HG03103 (cell line): ENCODE measurements at regions not wholly inside any gene's neighbourhood (a gene's known extent, or its start where the extent isn't known, plus 50 kb on each side); places are given as distances from the start of the nearest gene placed in this dataset.
A peak's percentile ranks its signal among the peaks of the same experiment; 100 is the strongest.
"Not testable (repeated sequence)": the region's sequence is repeated elsewhere in the genome, so short reads cannot be mapped to it uniquely, and the experiment has no call there.

Experiments
- ATAC-seq: cut with Tn5 transposase; IDR thresholded peaks from one replicate; pipeline ENCODE4 v1.9.1; 2021; ENCODE audit warnings: low read depth; ENCODE audit not compliant: unreplicated experiment

DNA sequence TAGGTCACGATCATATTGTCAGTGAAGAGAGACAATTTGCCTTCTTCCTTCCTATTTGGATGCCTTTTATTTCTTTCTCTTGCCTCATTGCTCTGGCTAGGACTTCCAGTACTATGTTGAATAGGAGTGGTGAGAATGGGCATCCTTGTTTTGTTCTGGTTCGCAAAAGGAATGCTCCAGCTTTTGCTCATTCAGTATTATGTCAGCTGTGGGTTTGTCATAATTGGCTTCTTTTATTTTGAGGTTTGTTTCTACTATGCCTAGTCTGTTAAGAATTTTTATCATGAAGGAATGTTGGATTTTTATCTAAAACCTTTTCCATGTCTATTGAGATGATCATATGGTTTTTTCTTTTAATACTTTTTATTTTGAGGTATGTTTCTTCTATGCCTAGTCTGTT, 152.3 kb upstream of the MAD2L1 start:
- ATAC-seq, result no peak

DNA sequence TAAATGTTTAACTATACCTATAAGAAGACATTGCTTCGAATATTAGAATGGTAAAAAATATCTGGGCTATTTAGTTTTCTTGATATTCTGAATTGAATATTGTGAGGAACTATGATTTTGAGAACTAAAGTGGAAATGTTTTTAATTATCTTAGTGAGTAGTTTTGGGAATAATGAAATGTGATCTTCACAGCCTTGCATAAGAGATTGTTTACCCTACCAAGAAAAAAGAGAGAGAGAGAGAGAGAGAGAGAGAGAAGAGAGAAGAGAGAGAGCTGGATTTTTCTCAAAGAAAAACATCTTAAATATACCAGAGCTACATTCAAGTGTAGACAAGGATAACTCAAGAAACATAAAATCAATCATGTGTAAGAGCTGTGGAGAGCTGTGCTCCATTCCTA, 148.7 kb upstream of the MAD2L1 start:
- ATAC-seq, result no peak

DNA sequence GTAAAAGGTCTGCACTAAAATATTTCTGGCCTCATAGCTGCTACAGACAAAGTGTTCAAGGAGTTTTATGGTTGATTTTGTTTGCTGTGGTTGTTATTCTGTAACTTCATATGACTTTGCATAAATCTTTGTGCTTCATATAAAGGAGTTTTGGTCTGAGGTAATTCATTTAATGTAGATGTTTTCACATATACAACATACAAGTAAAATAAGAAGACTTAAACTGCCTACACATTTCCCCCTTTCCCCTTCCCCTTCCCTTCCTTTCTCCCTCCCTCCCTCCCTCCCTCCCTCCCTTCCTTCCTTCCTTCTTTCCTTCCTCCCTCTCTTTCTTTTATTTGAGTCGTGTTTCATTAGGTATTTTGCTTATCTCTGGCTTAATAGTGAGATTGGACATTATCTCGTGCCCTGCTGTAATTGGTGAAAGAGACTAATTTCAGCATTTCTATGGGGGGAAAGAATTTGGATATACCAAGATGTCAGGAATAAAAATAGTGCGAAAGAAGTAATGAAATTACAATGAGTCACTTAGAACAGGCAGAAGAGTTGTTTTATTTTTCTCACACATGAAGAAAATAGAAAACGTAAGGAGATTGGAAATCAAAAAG, 144.9 kb upstream of the MAD2L1 start:
- ATAC-seq, result no peak

DNA sequence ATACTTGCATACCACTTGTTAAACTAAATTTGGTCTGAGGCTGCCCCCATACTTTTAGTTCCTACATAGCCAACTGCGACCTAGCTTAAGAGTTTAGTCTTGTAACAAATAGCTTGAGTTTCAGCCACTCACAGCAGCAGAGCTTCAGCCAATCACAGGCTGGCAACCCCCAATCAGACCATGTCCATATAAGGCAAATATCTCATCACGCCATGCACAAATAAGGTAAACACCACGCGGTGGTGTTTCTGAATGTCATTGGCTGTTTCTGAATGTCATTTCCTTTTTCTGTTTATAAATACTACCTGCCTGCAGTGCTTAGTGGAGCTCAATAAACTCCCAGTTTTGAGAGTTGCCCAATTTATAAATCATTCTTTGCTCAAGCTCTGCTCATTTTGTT, 143.1 kb upstream of the MAD2L1 start:
- ATAC-seq, result no peak

DNA sequence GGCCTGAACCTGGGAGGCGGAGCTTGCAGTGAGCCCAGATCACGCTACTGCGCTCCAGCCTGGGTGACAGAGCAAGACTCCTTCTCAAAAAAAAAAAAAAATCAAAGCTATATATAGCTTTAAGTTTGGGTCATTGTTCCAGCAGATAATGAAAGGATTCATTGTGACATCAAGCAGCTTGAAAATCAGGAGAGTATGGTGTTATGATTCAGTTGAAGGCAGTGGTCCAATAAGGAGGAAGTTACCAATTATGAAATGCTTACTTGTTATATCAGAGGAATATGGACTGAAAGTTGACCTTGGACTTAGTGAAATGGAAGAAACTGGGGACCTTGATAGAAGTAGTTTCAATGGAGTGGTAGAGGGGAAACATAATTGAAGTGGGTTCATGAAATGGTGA, 140.4 kb upstream of the MAD2L1 start:
- ATAC-seq, result no peak

DNA sequence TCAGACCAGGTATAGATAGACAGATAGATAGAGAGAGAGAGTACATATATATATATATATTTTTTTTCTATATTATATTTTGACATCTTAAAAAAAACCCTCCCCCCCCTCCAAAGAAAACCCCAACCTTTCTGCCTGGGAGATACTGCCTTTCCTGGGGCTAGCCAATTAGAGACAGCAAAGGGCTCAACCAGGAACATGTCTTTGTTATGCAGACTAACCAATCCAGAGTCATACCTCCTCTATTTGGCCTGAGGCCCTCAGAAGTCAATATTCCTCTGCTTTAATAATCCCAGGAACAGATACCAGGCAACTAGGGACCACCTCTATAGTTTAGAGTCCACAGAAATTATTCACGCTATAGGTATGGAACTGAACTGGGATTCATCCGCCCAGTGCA, 135.6 kb upstream of the MAD2L1 start:
- ATAC-seq, result no peak

DNA sequence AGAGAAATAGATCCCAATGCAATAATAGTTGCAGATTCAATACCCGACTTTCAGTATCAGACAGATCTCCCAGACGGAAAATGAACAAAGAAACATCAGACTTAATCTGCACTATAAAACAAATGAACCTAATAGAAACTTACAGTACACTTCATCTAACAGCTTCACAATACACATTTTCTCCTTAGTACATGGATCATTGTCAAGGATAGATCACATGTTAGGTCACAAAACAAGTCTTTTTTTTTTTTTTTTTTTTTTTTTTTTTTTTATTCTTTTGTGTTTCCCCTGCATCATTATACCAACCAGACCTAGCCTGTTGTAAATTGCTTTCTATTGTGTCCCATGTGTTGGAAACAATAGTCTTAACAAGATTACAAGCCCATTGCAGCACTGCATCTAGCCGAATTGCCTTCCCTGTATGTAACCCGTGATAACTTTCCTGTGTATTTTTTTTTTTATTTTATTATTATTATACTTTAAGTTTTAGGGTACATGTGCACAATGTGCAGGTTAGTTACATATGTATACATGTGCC, 134.0 kb upstream of the MAD2L1 start:
- not testable (repeated sequence) for ATAC-seq

DNA sequence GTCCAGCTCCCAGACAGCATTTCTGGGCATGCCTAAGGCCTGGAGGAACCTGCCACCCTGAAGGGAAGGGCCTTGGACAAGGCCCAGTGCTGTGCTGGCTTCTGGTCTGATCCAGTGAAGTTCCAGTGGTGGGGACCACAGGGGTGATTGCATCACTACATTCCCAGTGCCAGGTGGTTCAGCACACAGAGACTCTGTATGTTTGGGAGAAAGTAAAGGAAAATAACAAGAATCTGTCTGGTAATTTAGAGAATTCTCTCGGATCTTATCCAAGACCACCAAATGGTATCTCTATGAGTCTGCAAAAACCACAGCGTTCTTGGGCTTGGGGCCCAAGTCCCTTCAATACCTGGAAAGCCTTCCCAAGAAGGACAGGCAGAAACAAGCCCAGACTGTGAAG, 131.8 kb upstream of the MAD2L1 start:
- no peak for ATAC-seq

DNA sequence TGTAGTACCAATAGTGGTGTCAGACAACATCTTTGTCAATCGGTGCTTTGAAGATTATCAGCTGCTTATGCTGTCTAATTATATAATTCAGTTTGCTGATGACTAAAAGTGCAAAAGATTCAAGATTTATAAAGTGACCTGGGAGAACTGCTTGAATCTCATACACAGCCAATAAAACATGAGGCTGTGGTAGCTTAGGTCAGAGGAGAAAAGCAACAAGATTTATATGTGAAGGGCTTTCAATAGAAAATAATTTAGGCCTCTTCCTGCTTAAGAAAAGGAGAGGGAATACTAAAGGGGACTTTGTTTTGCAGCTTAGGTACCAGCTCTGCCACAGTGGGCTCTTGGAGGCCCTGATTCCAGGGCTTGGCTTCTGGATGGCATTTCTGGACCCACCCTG, 111.0 kb upstream of the MAD2L1 start:
- no peak for ATAC-seq

DNA sequence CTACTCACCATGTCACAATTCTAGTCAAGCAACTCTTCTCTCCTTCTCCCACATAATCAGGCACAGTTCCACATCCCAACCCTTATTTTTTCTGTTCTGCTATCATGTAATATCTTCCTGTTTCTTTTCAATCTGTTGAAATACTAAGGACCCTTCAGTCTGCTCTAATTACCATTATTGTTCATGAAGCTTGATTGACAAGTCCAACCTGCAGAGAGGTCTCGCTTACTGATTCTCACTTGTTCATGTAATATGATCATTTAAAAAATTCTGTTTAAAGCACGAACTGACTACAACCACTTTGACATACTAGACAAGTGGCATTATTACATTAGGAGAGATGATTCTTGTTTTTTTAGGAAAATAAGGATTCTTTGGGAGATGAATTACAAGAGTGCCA, 108.6 kb upstream of the MAD2L1 start:
- ATAC-seq, result no peak

DNA sequence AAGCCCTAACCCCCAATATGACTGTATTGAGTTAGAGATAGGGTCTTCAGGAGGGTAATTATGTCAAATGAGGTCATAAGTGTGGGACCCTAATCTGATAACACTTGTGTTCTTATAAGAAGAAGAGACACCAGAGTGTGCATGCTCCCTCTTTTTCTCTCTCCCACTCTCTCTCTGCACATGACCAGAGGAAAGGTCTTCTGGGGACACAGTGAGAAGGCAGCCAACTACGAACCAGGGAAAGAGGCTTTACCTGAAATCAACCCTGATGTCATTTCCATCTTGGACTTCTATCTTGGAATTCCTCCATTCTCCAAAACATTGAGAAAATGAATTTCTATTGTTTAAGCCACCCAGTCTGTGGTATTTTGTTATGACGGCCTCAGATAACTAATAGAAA, 97.2 kb upstream of the MAD2L1 start:
- ATAC-seq, result no peak

DNA sequence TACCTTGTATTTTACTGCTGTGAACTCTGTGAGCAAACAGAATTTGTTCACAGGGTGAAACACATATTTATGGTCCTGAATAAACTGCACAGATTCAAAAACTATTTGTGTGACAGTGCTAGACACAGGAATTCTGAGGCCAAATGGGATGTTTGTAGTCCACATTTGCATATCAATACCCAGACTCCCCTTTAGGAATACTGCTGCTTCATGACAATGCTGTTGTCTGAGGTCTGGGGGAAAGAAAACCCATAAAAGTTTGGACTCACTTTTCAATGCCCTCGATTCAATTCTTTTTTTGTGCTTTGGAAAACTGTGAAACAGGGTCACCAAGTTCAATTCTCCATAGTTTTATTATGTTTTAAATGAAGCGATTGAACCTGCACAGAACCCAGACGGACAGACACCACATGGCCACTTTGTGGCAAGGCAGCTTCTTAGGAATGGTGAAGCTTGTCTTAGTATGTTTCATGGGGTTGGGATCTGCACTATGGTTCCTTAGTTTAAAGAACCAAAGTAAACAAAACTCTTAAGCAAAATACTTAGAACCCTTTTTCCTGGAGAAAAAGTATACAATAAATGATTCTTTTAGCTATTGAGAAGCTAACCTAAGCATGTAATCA, 92.3 kb upstream of the MAD2L1 start:
- ATAC-seq, result no peak

DNA sequence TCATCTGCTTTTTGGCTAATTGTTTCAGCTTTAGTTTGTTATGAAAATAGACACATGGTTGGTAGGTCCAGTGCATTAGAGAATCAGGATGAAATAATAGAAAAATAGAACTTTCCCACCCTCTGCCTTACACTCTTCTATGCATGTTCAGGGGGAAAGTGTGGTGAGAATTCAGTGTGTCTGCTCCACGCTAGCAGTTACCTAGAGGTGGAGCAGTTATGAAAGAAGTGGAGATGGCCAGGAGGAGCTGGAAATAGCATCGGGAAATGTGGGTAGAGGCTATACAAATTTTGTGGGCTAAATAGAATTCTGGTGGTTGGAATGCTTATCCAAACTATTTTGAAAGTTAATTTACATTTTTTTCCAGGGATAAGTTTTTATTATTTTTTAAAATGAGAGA, 91.4 kb upstream of the MAD2L1 start:
- ATAC-seq, result no peak

DNA sequence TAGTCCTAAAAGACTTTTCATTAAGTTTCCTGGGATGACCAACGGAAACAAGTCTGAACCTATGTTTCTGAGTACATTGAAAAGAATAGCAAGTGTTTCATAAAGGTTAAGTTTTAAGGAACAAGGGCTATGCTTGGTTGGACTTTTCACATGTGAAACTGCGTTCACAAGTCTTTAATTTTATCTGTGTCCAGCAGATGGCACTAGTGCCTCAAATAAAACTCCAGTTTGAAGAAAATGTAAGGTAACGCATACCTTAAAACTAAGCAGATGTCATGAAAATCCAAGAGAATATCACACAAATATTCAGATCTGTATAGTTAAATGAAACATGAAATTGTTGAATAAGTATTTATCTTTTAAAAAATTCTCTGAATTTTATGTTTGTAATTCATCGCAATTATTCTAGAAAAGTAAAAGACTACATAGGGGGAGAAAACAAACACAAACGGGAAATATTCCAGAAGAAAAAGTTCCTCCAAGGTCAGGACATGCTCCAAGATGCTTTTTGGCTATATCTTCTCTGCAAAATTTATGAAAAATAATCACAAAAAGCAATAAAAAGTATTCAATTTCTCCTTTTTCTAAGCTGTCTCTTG, 89.6 kb upstream of the MAD2L1 start:
- peak; percentile 73 for ATAC-seq

DNA sequence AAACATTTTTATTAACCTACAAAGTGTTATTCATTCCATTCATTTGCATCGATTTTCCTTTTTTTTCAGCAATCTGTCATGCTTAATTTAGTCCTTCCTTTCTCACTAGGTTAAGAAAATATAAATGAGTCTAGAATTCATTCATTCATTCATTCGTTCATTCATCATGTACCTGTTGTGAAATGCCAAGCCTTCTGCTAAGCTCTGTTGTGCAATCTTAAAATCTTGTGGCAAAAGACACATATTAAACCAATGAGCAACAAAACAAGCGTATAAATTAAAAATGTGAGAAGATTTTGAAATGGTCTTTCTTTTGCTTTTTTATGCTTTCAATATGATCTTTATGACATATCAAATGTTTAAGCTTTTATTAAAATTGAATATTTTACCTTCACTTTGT, 88.6 kb upstream of the MAD2L1 start:
- no peak for ATAC-seq

DNA sequence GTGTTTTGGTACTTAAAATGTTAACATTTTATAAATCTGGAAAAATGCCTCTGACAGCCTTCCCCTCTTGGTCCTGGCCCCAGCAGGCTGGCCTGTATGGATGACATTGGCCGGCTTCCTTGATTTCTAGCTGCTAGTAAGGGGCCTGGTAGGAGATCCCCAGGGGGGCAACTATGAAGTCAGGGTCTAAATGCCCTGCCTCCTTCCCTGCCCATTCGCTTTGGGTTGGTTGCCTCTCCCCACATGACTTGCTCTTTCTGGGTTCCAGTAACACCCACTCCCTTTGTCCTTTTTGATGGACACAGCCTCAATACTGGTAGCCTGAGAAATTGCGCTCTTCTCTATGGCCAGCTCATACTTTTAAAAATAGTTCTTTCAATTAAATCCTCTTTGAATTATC, 78.0 kb upstream of the MAD2L1 start:
- ATAC-seq, result no peak

DNA sequence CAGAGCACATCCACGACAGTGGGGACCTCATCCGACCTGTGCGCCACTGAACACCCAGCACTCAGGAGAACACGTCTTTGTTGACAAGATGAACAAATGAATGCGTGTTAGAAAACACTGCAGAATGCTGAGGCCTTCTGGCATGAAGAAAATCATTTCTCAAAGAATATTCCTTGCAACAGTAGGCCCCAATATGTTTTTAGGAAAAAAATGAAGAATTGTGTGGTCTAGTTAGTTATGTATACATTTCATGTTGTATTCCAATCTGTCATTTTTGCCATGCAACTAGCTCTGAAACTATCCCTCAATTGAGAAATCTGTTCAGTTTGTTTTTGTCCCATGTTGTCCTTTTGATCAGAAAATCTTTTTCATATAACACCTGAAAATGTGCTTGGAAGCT, 77.4 kb upstream of the MAD2L1 start:
- no peak for ATAC-seq

DNA sequence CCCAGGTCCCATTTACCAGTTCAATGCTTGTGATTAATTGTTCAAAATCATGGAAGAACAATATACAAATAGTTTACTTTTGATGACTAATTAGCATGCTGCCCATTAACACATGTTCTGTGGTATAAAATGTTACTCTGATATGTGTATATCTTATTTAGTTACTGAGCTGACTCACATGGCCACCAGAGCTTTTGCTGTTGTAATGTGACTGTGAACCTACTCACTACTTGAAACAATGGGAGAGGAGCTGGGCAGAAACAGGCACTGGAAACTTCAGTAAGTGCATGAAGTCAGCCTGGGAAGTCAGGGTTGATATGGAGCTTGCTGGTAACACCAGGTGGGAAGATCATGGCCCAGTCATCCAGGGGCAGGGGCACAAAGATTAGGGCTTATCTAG, 72.7 kb upstream of the MAD2L1 start:
- no peak for ATAC-seq

DNA sequence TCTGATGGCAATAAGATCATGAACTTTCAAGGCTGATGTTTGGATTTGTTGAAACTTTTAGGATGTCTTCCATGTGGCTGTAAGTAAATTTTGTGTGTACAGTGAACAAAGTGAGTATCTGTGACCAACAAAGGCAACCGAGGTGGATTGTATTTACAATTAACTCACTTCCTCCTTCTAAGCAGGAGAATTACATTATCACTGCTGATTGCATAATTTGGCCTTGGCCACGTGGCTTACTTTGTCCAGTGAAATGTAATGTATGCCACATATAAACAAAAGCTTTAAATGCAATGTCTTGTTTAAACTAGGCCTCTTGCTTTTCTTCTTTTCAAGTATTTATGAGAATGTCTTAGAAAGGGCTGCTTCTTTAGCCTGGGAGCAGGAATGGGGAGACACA, 66.3 kb upstream of the MAD2L1 start:
- no peak for ATAC-seq

DNA sequence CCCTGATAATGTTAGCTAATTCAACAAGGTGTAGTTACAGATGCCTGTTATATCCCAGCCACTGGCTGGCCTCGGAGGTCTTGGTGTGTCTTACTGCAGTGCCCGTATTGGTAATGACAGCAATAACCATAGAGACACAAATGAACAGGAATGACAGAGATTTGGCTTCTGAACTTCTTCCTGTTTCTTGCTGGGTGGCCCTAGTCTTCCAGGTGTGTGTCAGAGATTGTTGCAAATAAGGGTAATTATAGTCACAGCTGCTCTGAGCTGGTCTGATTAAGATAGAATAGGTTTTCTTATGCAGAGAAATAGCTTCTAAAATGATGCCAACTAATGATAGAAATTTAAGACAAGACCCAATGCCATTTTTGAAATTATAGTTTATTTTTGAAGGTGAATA, 64.1 kb upstream of the MAD2L1 start:
- ATAC-seq, result no peak
